ENCODE measurements at regions not wholly inside any gene's neighbourhood (a gene's known extent, or its start where the extent isn't known, plus 50 kb on each side); places are given as distances from the start of the nearest gene placed in this dataset.

DNA sequence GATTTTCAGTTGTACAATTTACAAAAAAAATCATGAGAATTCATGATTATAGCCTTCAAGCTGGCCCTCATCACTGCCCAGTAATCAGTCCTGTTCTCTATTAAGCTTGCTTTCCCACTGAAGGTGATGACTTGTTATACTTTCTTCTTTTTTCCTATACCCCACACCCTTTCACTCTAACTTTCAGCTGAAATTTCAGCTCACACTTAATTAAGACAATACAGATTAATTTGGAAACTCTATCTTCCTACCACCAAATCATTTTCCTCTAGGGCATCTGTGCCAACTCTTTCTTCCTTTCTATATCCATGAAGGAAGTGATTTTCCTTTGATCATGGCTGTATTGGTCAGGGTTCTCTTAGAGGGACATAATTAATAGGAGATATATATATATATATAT is 449.9 kb downstream of the CD109 start:
- TF ChIP-seq, protein P1, sequence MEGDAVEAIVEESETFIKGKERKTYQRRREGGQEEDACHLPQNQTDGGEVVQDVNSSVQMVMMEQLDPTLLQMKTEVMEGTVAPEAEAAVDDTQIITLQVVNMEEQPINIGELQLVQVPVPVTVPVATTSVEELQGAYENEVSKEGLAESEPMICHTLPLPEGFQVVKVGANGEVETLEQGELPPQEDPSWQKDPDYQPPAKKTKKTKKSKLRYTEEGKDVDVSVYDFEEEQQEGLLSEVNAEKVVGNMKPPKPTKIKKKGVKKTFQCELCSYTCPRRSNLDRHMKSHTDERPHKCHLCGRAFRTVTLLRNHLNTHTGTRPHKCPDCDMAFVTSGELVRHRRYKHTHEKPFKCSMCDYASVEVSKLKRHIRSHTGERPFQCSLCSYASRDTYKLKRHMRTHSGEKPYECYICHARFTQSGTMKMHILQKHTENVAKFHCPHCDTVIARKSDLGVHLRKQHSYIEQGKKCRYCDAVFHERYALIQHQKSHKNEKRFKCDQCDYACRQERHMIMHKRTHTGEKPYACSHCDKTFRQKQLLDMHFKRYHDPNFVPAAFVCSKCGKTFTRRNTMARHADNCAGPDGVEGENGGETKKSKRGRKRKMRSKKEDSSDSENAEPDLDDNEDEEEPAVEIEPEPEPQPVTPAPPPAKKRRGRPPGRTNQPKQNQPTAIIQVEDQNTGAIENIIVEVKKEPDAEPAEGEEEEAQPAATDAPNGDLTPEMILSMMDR (conservative IDR thresholded peaks at IDR 0.05; ENCODE audit: low read depth, low read length) = no peak
- no peak for TF ChIP-seq EZH2 (IDR thresholded peaks at IDR 0.05; ENCODE audit: low read length, unreplicated experiment)
